ENCODE measurements at regions not wholly inside any gene's neighbourhood (a gene's known extent, or its start where the extent isn't known, plus 50 kb on each side); places are given as distances from the start of the nearest gene placed in this dataset.

DNA sequence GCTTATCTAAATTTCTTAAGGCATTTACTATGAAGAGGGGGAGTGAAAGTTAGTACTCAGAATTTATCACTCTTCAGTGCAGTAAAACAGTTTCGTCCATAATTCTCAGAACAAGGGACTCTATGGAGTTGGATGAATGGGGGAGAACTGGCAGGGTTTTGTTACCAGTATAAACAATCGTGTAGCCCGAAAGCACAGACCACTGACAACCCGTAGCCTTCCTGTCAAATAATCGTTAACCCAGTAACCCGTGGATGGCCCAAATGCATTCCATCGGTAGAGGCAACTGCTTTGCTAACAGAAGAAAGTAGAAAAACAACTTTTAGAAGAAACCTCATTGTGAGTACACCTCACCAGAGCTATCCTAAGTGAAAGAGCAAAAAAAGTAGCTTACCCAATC is 583.9 kb downstream of the NXPH1 start:
- Histone ChIP-seq H3K9me3 (no peaks in the 10 kb centered on the region), H3K36me3 (no peaks in the 10 kb centered on the region), H3K27me3 (replicated peaks; ENCODE audit: insufficient read depth) (no peaks in the 10 kb centered on the region), H3K27ac (no peak overlapping the region), H3K4me1 (ENCODE audit: control insufficient read depth in 1 of 2, low read depth in 2 of 2) (no peaks in the 10 kb centered on the region), H3K4me3 (no peak overlapping the region)
- no peak for TF ChIP-seq CTCF (IDR thresholded peaks at IDR 0.05)
- ATAC-seq (ENCODE audit: insufficient number of reproducible peaks, low FRiP score, low read depth) (no peak), DNase-seq (ENCODE audit: low spot score) (no peak)

DNA sequence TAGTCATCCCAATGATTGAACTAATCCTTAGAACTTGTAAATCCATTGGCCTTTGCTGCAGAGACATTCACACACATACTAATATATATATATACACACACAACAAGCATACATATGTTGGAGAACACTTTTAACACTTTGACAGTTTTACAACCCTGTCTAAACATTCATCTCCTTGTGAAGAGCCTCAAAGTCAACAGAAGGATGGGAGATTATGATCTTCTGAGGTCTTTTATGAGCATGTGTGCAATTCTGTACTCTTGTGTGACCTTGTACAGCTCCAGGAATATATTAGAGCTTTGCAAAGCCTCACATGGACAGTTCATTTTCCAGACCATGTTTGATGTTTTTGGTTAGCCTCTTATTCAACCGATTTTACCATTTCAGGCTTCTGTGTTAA is 589.0 kb downstream of the NXPH1 start:
- Histone ChIP-seq H3K36me3 (no peaks in the 10 kb centered on the region), H3K27me3 (replicated peaks; ENCODE audit: insufficient read depth) (no peaks in the 10 kb centered on the region), H3K9me3 (no peaks in the 10 kb centered on the region), H3K4me1 (ENCODE audit: control insufficient read depth in 1 of 2, low read depth in 2 of 2) (no peaks in the 10 kb centered on the region), H3K27ac (no peak overlapping the region), H3K4me3 (no peak overlapping the region)
- ATAC-seq (ENCODE audit: insufficient number of reproducible peaks, low FRiP score, low read depth) (no peak), DNase-seq (ENCODE audit: low spot score) (no peak)
- no peak for TF ChIP-seq CTCF (IDR thresholded peaks at IDR 0.05)

DNA sequence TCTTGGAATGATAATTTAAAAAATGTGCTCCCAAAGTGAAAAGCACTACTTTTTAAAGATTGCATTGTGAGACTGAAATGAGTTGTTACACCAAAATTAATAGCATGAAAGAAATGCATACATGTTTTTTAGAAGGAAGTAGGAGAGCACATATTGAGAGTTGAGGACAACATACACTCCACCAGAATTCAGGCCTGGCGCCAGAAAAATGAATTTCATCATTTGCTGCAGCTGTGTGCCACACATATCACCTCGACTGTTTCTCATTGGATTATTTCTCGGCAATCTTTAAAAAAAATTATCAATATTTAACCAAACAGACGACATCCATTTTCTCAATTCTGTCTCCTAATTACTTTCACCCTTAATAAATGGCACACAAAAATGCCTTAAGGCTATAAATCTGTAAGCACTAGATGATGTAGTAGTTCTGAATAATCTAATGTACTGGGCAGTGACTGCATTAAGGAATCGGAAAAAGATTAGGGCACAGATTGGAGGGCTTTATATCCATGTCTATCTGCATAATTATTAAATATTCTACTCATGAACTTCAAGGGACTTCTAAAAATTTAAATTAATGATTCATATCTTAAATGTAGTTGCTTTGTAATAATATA is 590.4 kb downstream of the NXPH1 start:
- Histone ChIP-seq H3K36me3 (no peaks in the 10 kb centered on the region), H3K4me1 (ENCODE audit: control insufficient read depth in 1 of 2, low read depth in 2 of 2) (no peaks in the 10 kb centered on the region)
- DNase-seq (ENCODE audit: low spot score) = no peak

DNA sequence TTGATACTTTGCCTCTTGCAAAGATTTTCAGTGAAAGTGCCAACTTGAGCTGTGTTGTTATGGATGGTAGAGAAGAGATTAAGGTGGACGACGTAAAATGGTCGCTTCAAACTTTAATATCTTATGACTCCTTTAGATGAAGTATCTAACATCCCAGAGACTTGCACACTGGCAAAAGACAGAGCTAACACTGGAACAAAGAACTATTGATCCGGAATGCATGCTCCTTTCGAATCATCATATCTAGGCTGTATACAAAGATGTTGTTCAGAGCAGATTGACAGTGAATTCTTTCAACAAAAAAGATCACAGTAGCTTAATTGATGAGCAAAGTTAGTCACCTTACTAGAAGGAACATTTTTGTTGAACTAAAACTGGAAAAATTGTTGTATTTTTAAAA is 592.7 kb downstream of the NXPH1 start:
- Histone ChIP-seq H3K4me1 (ENCODE audit: control insufficient read depth in 1 of 2, low read depth in 2 of 2) (no peaks in the 10 kb centered on the region), H3K4me3 (no peak overlapping the region), H3K36me3 (no peaks in the 10 kb centered on the region), H3K27ac (no peak overlapping the region), H3K27me3 (replicated peaks; ENCODE audit: insufficient read depth) (no peaks in the 10 kb centered on the region), H3K9me3 (no peaks in the 10 kb centered on the region)
- TF ChIP-seq CTCF (IDR thresholded peaks at IDR 0.05) = no peak
- DNase-seq (ENCODE audit: low spot score) (no peak), ATAC-seq (ENCODE audit: insufficient number of reproducible peaks, low FRiP score, low read depth) (no peak)

More for the DNA sequence above, 590.4 kb downstream of the NXPH1 start:
- no peak overlapping the region for H3K27ac ChIP-seq
- no peaks in the 10 kb centered on the region for H3K27me3 ChIP-seq (replicated peaks; ENCODE audit: insufficient read depth)
- H3K4me3 ChIP-seq = no peak overlapping the region
- no peak for ATAC-seq (ENCODE audit: insufficient number of reproducible peaks, low FRiP score, low read depth)
- H3K9me3 ChIP-seq = no peaks in the 10 kb centered on the region
- TF ChIP-seq CTCF (IDR thresholded peaks at IDR 0.05) = no peak

GRCh38 chr7:9028012-9028411 is 594.6 kb downstream of the NXPH1 start:
- Histone ChIP-seq H3K4me1 (ENCODE audit: control insufficient read depth in 1 of 2, low read depth in 2 of 2) (no peaks in the 10 kb centered on the region), H3K4me3 (no peak overlapping the region), H3K27me3 (replicated peaks; ENCODE audit: insufficient read depth) (no peaks in the 10 kb centered on the region), H3K36me3 (no peaks in the 10 kb centered on the region), H3K27ac (no peak overlapping the region), H3K9me3 (no peaks in the 10 kb centered on the region)
- DNase-seq (ENCODE audit: low spot score) = no peak
- TF ChIP-seq CTCF (IDR thresholded peaks at IDR 0.05) = no peak
- ATAC-seq (ENCODE audit: insufficient number of reproducible peaks, low FRiP score, low read depth) = no peak

All from thoracic aorta (tissue), 2 donors.